Panc1 (cell line): ENCODE measurements at regions not wholly inside any gene's neighbourhood (a gene's known extent, or its start where the extent isn't known, plus 50 kb on each side); places are given as distances from the start of the nearest gene placed in this dataset.

ENCODE experiments used
- ATAC-seq: fragments of 200-7000 bp; cut with Tn5 transposase; 2 replicates; pipeline ENCODE4 v1.9.1; 2020; ENCODE audit warnings: mild to moderate bottlenecking, moderate library complexity
- BruUV-seq: library from RNA; stranded (reverse); fragments of 400-500 nt; replicated peaks from 2 replicates; lab custom pipeline; 2021; lab: Mats Ljungman, UMichigan
- CTCF ChIA-PET: fragments of 300-600 bp; sonication (Branson Sonifier 250); formaldehyde crosslinking; loops from one replicate; lab custom pipeline; 2022; ENCODE audit warnings: antibody characterized with exemption; lab: Charles Lee
- POLR2A ChIA-PET: fragments of 300-600 bp; sonication (Branson Sonifier 250); formaldehyde crosslinking; loops from one replicate; lab custom pipeline; 2022; ENCODE audit warnings: antibody characterized with exemption; lab: Charles Lee
- DNase-seq: peaks from one replicate; pipeline ENCODE4 v3.0.0-alpha.2; 2010; ENCODE audit warnings: low read depth, low spot score
- H3K27ac ChIP-seq: 2 replicates; pipeline ENCODE4 v1.5.1; 2011; ENCODE audit warnings: mild to moderate bottlenecking, low read length, inconsistent platforms
- H3K27me3 ChIP-seq: fragments of 200-500 bp; sonication (Bioruptor generic); 2 replicates; pipeline ENCODE4 v1.6.0; 2014; ENCODE audit warnings: low read length, inconsistent platforms; ENCODE audit not compliant: control insufficient read depth, insufficient read depth
- H3K36me3 ChIP-seq: fragments of 200-500 bp; sonication (Bioruptor generic); 2 replicates; pipeline ENCODE4 v1.5.1; 2014; ENCODE audit warnings: inconsistent platforms, mild to moderate bottlenecking, low read length, moderate library complexity; ENCODE audit not compliant: control insufficient read depth, insufficient read depth
- H3K4me1 ChIP-seq: 2 replicates; pipeline ENCODE4 v1.5.1; 2011; ENCODE audit warnings: inconsistent platforms, mild to moderate bottlenecking, low read length, moderate library complexity; ENCODE audit not compliant: control insufficient read depth, insufficient read depth
- H3K4me3 ChIP-seq, 2 experiments: 2 replicates each; pipeline ENCODE4 v1.5.1; 2011 to 2012; ENCODE audit warnings: low read depth in 2 of 2, low read length in 2 of 2, mild to moderate bottlenecking in 2 of 2, inconsistent platforms in 1 of 2, moderate library complexity in 1 of 2
- H3K9me3 ChIP-seq: fragments of 200-500 bp; sonication (Bioruptor generic); 2 replicates; pipeline ENCODE4 v1.5.1; 2014; ENCODE audit warnings: low read depth, mild to moderate bottlenecking, inconsistent platforms, low read length, moderate library complexity; ENCODE audit not compliant: control insufficient read depth, insufficient read depth
- POLR2AphosphoS5 ChIP-seq: IDR thresholded peaks from 2 replicates; pipeline ENCODE4 v1.6.1; 2012; ENCODE audit warnings: mild to moderate bottlenecking, low read depth, low read length, moderate library complexity
- SIN3A ChIP-seq: IDR thresholded peaks from 2 replicates; pipeline ENCODE4 v1.6.1; 2012; ENCODE audit warnings: low read depth, mild to moderate bottlenecking, low read length, moderate library complexity, borderline replicate concordance; ENCODE audit not compliant: insufficient read depth
- TCF7L2 ChIP-seq: IDR thresholded peaks from 2 replicates; pipeline ENCODE4 v1.6.1; 2011; ENCODE audit warnings: mild to moderate bottlenecking, low read depth, low read length, inconsistent platforms
- in situ Hi-C: cut with HindIII; loops from 2 replicates; pipeline ENCODE4 v1.10.0; 2016; ENCODE audit warnings: low sequenced_read_pairs, low pct_unique_long_range_greater_than_20kb
- intact Hi-C: fragments of 100-400 bp; cut with micrococcal nuclease; formaldehyde crosslinking; loops from one replicate; pipeline ENCODE4 v1.10.0; 2022; ENCODE audit not compliant: unreplicated experiment
- TF ChIP-seq, protein P1 (sequence below): fragments of 450-650 bp; IDR thresholded peaks from 2 replicates; pipeline ENCODE4 v1.5.1; 2017; ENCODE audit warnings: mild to moderate bottlenecking
- TF ChIP-seq, protein P2 (sequence below), 2 experiments: IDR thresholded peaks; 2 replicates each; pipeline ENCODE4 v1.6.1; 2011 to 2012; ENCODE audit warnings: low read depth in 2 of 2, control low read depth in 1 of 2, low read length in 1 of 2, mild to moderate bottlenecking in 1 of 2, moderate library complexity in 1 of 2; ENCODE audit not compliant: insufficient read depth in 1 of 2

DNA sequence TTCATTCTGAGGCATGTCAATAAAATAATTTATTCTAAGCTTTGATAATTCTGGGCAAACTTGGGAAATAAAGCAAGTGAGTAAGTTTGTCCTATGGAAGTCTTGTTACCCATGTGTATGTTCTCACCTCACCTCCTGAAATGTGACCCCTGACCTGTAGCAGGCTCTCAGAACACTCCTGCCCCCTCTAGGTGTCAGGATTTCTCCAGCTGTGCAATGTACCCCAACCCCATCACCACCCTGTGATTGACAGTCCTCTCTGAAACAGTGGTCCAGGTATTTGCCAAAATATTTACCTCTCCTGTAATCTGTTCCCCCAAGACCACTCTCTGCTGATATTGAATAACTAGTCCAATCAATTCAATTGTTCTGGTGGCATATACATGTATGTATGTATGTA lies 122.6 kb upstream of the PTER start:
- Histone ChIP-seq H3K27me3 (no peaks in the 10 kb centered on the region), H3K4me3 (no peak overlapping the region), H3K9me3 (no peaks in the 10 kb centered on the region), H3K4me1 (no peaks in the 10 kb centered on the region), H3K36me3 (no peaks in the 10 kb centered on the region), H3K27ac (no peak overlapping the region)
- intact Hi-C loops, result no loop called here
- ATAC-seq (no peak), DNase-seq (no peak)
- TF ChIP-seq, protein P1, sequence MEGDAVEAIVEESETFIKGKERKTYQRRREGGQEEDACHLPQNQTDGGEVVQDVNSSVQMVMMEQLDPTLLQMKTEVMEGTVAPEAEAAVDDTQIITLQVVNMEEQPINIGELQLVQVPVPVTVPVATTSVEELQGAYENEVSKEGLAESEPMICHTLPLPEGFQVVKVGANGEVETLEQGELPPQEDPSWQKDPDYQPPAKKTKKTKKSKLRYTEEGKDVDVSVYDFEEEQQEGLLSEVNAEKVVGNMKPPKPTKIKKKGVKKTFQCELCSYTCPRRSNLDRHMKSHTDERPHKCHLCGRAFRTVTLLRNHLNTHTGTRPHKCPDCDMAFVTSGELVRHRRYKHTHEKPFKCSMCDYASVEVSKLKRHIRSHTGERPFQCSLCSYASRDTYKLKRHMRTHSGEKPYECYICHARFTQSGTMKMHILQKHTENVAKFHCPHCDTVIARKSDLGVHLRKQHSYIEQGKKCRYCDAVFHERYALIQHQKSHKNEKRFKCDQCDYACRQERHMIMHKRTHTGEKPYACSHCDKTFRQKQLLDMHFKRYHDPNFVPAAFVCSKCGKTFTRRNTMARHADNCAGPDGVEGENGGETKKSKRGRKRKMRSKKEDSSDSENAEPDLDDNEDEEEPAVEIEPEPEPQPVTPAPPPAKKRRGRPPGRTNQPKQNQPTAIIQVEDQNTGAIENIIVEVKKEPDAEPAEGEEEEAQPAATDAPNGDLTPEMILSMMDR, result peak; percentile 9; the same call in 1 of the 2 replicates
- TF ChIP-seq POLR2AphosphoS5 (no peak), SIN3A (no peak)
- ChIA-PET CTCF (no interaction called here), POLR2A (no interaction called here)
- no TSS peak for BruUV-seq
- in situ Hi-C loops, result no loop called here

DNA sequence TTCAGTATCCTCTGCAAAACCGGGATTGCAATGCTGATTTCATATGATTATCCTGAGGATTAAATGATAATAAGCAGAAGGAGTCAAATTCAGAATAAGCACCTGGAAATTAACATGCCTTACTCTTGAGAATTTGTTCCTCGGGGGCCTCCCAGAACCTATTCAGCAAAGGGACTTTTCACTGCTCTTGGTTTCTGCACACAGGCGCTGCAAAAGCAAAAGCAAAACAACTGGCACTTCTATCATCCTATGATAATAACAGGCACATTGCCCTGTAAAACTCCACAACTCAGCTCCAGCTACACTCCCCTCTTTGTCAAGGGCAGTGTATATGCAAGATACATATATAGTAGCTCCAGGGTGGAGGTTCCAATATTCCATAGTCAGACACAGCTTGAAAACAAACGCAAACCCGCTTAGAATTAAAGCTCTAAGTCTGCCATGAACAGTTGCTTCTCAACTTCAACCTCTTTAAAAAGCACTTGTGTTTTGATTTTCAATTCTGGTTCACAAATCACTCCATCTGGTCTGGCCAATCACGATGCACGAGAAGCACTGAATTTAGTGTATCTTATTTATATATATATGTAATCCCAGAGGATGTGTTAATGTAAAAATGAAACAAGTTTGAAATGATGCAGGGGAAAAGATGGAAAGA lies 119.9 kb upstream of the PTER start:
- intact Hi-C loops, result no loop called here
- Histone ChIP-seq H3K9me3 (no peaks in the 10 kb centered on the region), H3K27ac (no peak overlapping the region), H3K27me3 (no peaks in the 10 kb centered on the region), H3K4me1 (no peaks in the 10 kb centered on the region), H3K4me3 (no peak overlapping the region), H3K36me3 (no peaks in the 10 kb centered on the region)
- ATAC-seq, result no peak
- DNase-seq, result no peak
- ChIA-PET CTCF (no interaction called here), POLR2A (no interaction called here)
- no TSS peak for BruUV-seq
- in situ Hi-C loops, result no loop called here
- TF ChIP-seq POLR2AphosphoS5, result no peak
- no peak for TF ChIP-seq SIN3A
- no peak for TF ChIP-seq TCF7L2
- TF ChIP-seq, protein P1, result no peak
- TF ChIP-seq, protein P2, sequence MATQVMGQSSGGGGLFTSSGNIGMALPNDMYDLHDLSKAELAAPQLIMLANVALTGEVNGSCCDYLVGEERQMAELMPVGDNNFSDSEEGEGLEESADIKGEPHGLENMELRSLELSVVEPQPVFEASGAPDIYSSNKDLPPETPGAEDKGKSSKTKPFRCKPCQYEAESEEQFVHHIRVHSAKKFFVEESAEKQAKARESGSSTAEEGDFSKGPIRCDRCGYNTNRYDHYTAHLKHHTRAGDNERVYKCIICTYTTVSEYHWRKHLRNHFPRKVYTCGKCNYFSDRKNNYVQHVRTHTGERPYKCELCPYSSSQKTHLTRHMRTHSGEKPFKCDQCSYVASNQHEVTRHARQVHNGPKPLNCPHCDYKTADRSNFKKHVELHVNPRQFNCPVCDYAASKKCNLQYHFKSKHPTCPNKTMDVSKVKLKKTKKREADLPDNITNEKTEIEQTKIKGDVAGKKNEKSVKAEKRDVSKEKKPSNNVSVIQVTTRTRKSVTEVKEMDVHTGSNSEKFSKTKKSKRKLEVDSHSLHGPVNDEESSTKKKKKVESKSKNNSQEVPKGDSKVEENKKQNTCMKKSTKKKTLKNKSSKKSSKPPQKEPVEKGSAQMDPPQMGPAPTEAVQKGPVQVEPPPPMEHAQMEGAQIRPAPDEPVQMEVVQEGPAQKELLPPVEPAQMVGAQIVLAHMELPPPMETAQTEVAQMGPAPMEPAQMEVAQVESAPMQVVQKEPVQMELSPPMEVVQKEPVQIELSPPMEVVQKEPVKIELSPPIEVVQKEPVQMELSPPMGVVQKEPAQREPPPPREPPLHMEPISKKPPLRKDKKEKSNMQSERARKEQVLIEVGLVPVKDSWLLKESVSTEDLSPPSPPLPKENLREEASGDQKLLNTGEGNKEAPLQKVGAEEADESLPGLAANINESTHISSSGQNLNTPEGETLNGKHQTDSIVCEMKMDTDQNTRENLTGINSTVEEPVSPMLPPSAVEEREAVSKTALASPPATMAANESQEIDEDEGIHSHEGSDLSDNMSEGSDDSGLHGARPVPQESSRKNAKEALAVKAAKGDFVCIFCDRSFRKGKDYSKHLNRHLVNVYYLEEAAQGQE (IDR thresholded peaks at IDR 0.05; ENCODE audit: insufficient read depth in 1 of 2, low read depth in 2 of 2, low read length in 1 of 2), result no peak
